ENCODE measurements at regions not wholly inside any gene's neighbourhood (a gene's known extent, or its start where the extent isn't known, plus 50 kb on each side); places are given as distances from the start of the nearest gene placed in this dataset.

DNA sequence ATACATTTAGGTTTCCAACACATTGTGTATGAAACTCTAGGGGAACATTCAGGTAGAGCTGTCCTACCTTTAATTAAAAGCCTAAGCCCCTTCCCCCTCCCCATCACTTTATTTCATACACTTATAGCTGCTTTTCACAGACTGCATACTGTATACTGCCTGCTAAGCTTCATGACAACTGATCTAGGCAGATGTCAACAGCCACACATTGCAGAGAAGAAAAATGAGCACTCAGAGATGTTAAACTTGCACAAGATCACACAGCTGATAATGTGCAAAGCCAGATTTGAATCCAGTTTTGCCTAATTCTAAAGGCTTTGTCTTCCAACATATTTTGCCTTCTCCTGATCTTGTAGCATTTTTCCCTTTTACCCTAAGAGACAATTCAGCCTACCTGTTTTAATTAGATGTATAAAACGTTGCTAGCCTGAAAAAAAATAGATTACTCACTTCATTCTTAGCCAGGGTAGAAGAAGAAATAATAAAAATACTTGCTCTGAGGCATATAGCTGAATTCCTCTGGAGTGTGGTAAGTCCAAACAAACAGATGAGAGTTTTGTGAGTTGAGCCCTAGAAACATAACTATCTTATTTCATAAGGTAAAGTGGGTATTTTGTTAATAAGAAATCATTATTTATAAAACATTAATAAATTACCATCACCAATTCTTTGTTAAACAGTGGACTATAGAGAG, 56.9 kb upstream of the CAST start:
- TF ChIP-seq, protein P1, sequence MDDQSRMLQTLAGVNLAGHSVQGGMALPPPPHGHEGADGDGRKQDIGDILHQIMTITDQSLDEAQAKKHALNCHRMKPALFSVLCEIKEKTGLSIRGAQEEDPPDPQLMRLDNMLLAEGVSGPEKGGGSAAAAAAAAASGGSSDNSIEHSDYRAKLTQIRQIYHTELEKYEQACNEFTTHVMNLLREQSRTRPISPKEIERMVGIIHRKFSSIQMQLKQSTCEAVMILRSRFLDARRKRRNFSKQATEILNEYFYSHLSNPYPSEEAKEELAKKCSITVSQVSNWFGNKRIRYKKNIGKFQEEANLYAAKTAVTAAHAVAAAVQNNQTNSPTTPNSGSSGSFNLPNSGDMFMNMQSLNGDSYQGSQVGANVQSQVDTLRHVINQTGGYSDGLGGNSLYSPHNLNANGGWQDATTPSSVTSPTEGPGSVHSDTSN (IDR thresholded peaks at IDR 0.05): peak; percentile 60
- TF ChIP-seq TCF12 (IDR thresholded peaks at IDR 0.05): peak; percentile 69; the same call in 1 of the 2 replicates
- no peak for TF ChIP-seq MXI1 (IDR thresholded peaks at IDR 0.05; ENCODE audit: low read depth, low read length)
- Histone ChIP-seq H3K9ac (no peak overlapping the region), H3K36me3 (replicated peaks in 1 of 2; ENCODE audit: control insufficient read depth in 1 of 2, insufficient read depth in 2 of 2, low read length in 1 of 2) (no peaks in the 10 kb centered on the region), H3K9me2 (no peaks in the 10 kb centered on the region), H3K79me2 (ENCODE audit: insufficient read depth) (no peaks in the 10 kb centered on the region), H2AFZ (ENCODE audit: low read depth) (no peak overlapping the region), H3K9me3 (no peaks in the 10 kb centered on the region), H3K4me1 (ENCODE audit: control insufficient read depth in 1 of 2, insufficient read depth in 2 of 2, low read depth in 1 of 2, low read length in 1 of 2) (no peaks in the 10 kb centered on the region), H3K27ac (ENCODE audit: low read depth in 2 of 2, low read length in 1 of 2) (no peak overlapping the region), H3F3A (replicated peaks; ENCODE audit: insufficient read depth) (no peaks in the 10 kb centered on the region), H3K4me3 (ENCODE audit: low read depth in 2 of 2, low read length in 1 of 2) (no peak overlapping the region), H4K20me1 (ENCODE audit: insufficient read depth) (no peaks in the 10 kb centered on the region), H3K4me2 (no peak overlapping the region), H3K27me3 (ENCODE audit: insufficient read depth) (no peaks in the 10 kb centered on the region)
- 12% methylated on average over 1 of the region's 1 CpG for WGBS (ENCODE audit: low lambda C conversion rate)
- ChIA-PET CTCF (interaction anchor here (0.9 to 5.7 kb wide), 7 partner anchors 9 to 267 kb away, joined by 3 to 40 read pairs (median 5); no protein-coding TSS in a partner anchor), POLR2A (no interaction called here)
- DNase-seq: no peak

DNA sequence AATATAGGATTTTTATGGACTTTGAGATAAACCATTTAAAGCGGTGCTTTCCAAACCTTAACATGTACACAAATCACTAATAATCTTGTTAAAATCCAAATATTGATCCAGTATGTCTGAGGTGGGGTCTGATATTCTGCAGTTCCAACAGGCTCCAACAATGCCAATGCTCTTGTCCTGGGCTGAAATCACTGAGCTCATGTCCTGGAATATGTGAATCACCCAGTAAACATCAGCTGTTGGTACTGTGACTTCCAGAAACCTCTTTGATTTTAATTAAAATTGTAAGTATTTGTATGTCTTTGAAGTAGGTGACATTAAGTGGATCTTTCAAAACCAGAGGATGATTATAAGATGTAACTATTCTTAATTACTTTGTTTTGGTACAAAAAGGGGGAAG, 52.8 kb upstream of the CAST start:
- Histone ChIP-seq H3F3A (replicated peaks; ENCODE audit: insufficient read depth) (peaks cover 10% of the 10 kb centered on the region), H3K9ac (no peak overlapping the region), H3K9me3 (no peaks in the 10 kb centered on the region), H3K27ac (ENCODE audit: low read depth in 2 of 2, low read length in 1 of 2) (no peak overlapping the region), H3K4me1 (ENCODE audit: control insufficient read depth in 1 of 2, insufficient read depth in 2 of 2, low read depth in 1 of 2, low read length in 1 of 2) (peaks cover 0 to 6% of the 10 kb centered on the region in 2 experiments; a peak in 1 of 4 replicates), H3K4me2 (no peak overlapping the region), H3K79me2 (ENCODE audit: insufficient read depth) (no peaks in the 10 kb centered on the region), H4K20me1 (ENCODE audit: insufficient read depth) (no peaks in the 10 kb centered on the region), H3K9me2 (no peaks in the 10 kb centered on the region), H2AFZ (ENCODE audit: low read depth) (no peak overlapping the region), H3K4me3 (ENCODE audit: low read depth in 2 of 2, low read length in 1 of 2) (no peak overlapping the region), H3K27me3 (ENCODE audit: insufficient read depth) (no peaks in the 10 kb centered on the region), H3K36me3 (replicated peaks in 1 of 2; ENCODE audit: control insufficient read depth in 1 of 2, insufficient read depth in 2 of 2, low read length in 1 of 2) (no peaks in the 10 kb centered on the region)
- DNase-seq: no peak
- WGBS (ENCODE audit: low lambda C conversion rate): 83% methylated on average over 1 of the region's 1 CpG
- ChIA-PET CTCF (interaction anchor here (0.6 to 1.7 kb wide), 3 partner anchors 8 to 264 kb away, joined by 3 to 9 read pairs (median 5); no protein-coding TSS in a partner anchor), POLR2A (no interaction called here)
- TF ChIP-seq GABPA (IDR thresholded peaks at IDR 0.05; ENCODE audit: low read depth) (no peak), POLR2AphosphoS5 (IDR thresholded peaks at IDR 0.05; ENCODE audit: low read depth, low read length) (no peak), EZH2phosphoT487 (IDR thresholded peaks at IDR 0.05; ENCODE audit: borderline replicate concordance, low read depth) (no peak), FOXJ3 (CRISPR knock-in tag; IDR thresholded peaks at IDR 0.05) (no peak), RAD21 (IDR thresholded peaks at IDR 0.05; ENCODE audit: low read length) (no peak), TEAD4 (IDR thresholded peaks at IDR 0.05; ENCODE audit: borderline replicate concordance, insufficient read depth) (no peak), RFX5 (IDR thresholded peaks at IDR 0.05; ENCODE audit: low read length) (no peak), TAF1 (IDR thresholded peaks at IDR 0.05; ENCODE audit: borderline replicate concordance, low read depth, low read length) (no peak)
